ENCODE measurements at regions not wholly inside any gene's neighbourhood (a gene's known extent, or its start where the extent isn't known, plus 50 kb on each side); places are given as distances from the start of the nearest gene placed in this dataset.
"Not testable (repeated sequence)": the region's sequence is repeated elsewhere in the genome, so short reads cannot be mapped to it uniquely, and the experiment has no call there.

- DNase-seq, result no peak
These were observed 128.4 kb upstream of the SOD1 start for GRCh38 chr21:31530897-31531705.

- no peak for DNase-seq
These were observed 129.1 kb upstream of the SOD1 start for GRCh38 chr21:31530364-31530763.

GRCh38 chr21:31529406-31529805 is 130.1 kb upstream of the SOD1 start:
- DNase-seq, result no peak

- no peak for DNase-seq
These were observed 133.5 kb upstream of the SOD1 start for GRCh38 chr21:31526040-31526439.

GRCh38 chr21:31524140-31524539 is 135.4 kb upstream of the SOD1 start:
- no peak for DNase-seq

GRCh38 chr21:31521515-31521914 is 138.0 kb upstream of the SOD1 start:
- no peak for DNase-seq

GRCh38 chr21:31520561-31521098 is 138.9 kb upstream of the SOD1 start:
- DNase-seq, result no peak

GRCh38 chr21:31518580-31518979 is 140.9 kb upstream of the SOD1 start:
- no peak for DNase-seq

GRCh38 chr21:31517664-31518414 is 141.7 kb upstream of the SOD1 start:
- DNase-seq, result no peak

GRCh38 chr21:31515253-31515652 is 144.2 kb upstream of the SOD1 start:
- no peak for DNase-seq

- no peak for DNase-seq
These were observed 144.9 kb upstream of the SOD1 start for GRCh38 chr21:31514598-31514997.

GRCh38 chr21:31513541-31513940 is 146.0 kb upstream of the SOD1 start:
- DNase-seq, result not testable (repeated sequence)

GRCh38 chr21:31511999-31512398 is 147.5 kb upstream of the SOD1 start:
- not testable (repeated sequence) for DNase-seq

- no peak for DNase-seq
These were observed 148.2 kb upstream of the SOD1 start for GRCh38 chr21:31511258-31511657.

- peak; percentile 82 for DNase-seq
These were observed 150.1 kb upstream of the SOD1 start for GRCh38 chr21:31509194-31510017.

- DNase-seq, result no peak
These were observed 153.5 kb upstream of the SOD1 start for GRCh38 chr21:31505975-31506374.

GRCh38 chr21:31503939-31504338 is 155.6 kb upstream of the SOD1 start:
- no peak for DNase-seq

- DNase-seq, result no peak
These were observed 156.0 kb upstream of the SOD1 start for GRCh38 chr21:31503467-31503866.

GRCh38 chr21:31502537-31503143 is 156.9 kb upstream of the SOD1 start:
- no peak for DNase-seq

GRCh38 chr21:31501926-31502325 is 157.6 kb upstream of the SOD1 start:
- no peak for DNase-seq

- no peak for DNase-seq
These were observed 156.9 kb upstream of the TIAM1 start for GRCh38 chr21:31500982-31501381.

- DNase-seq, result no peak
These were observed 156.0 kb upstream of the TIAM1 start for GRCh38 chr21:31500071-31500470.

- no peak for DNase-seq
These were observed 154.9 kb upstream of the TIAM1 start for GRCh38 chr21:31498985-31499384.

Data from activated CD4-positive, CD25-positive, alpha-beta regulatory T cell treated with anti-CD3 and anti-CD28 coated beads, Interleukin-2, amount 50 U/mL, for 72 hours (primary cell).